HL-60 (cell line): ENCODE measurements at regions not wholly inside any gene's neighbourhood (a gene's known extent, or its start where the extent isn't known, plus 50 kb on each side); places are given as distances from the start of the nearest gene placed in this dataset.

Source experiments
- DNase-seq, 2 experiments: peaks; one replicate each; pipeline ENCODE4 v3.0.0-alpha.2; 2010 to 2020; ENCODE audit warnings: low read depth in 1 of 2, low spot score in 1 of 2
- H3K27ac ChIP-seq: fragments of 250-450 bp; sonication (Bioruptor Pico); replicated peaks from 2 replicates; pipeline ENCODE4 v1.5.1; 2020; ENCODE audit warnings: mild to moderate bottlenecking, moderate library complexity
- H3K27me3 ChIP-seq: fragments of 250-450 bp; sonication (Bioruptor Pico); 2 replicates; pipeline ENCODE4 v1.5.1; 2021; ENCODE audit warnings: mild to moderate bottlenecking, moderate library complexity; ENCODE audit not compliant: insufficient read depth, poor library complexity, severe bottlenecking
- H3K4me3 ChIP-seq: replicated peaks from 2 replicates; pipeline ENCODE4 v1.5.1; 2011; ENCODE audit warnings: mild to moderate bottlenecking, control low read depth, low read length; ENCODE audit not compliant: insufficient read depth
- CTCF ChIP-seq: IDR thresholded peaks from one replicate; pipeline ENCODE4 v1.5.1; 2011; ENCODE audit warnings: low read length, control low read depth, inconsistent platforms; ENCODE audit not compliant: insufficient read depth
- GABPA ChIP-seq: IDR thresholded peaks from 2 replicates; pipeline ENCODE4 v1.6.1; 2012; ENCODE audit warnings: low read depth
- POLR2AphosphoS5 ChIP-seq: IDR thresholded peaks from 2 replicates; pipeline ENCODE4 v1.6.1; 2012; ENCODE audit warnings: low read depth
- REST ChIP-seq: IDR thresholded peaks from 2 replicates; pipeline ENCODE4 v1.6.1; 2012; ENCODE audit warnings: low read depth; ENCODE audit not compliant: insufficient replicate concordance
- SPI1 ChIP-seq: IDR thresholded peaks from 2 replicates; pipeline ENCODE4 v1.6.1; 2012; ENCODE audit warnings: low read depth, mild to moderate bottlenecking, borderline replicate concordance

- Histone ChIP-seq H3K27me3 (no peaks in the 10 kb centered on the region), H3K4me3 (no peak overlapping the region), H3K27ac (no peak overlapping the region)
- no peak for TF ChIP-seq GABPA
- no peak for TF ChIP-seq SPI1
- no peak for TF ChIP-seq POLR2AphosphoS5
- TF ChIP-seq CTCF = no peak
- TF ChIP-seq REST = no peak
- no peak for DNase-seq
Measured at GRCh38 chr3:177594096-177594495, 396.8 kb upstream of the TBL1XR1 start.

- DNase-seq = no peak
- Histone ChIP-seq H3K4me3 (no peak overlapping the region), H3K27ac (no peak overlapping the region), H3K27me3 (no peaks in the 10 kb centered on the region)
- TF ChIP-seq REST (no peak), SPI1 (no peak), CTCF (no peak), GABPA (no peak), POLR2AphosphoS5 (no peak)
Measured at GRCh38 chr3:177595530-177596188, 398.4 kb upstream of the TBL1XR1 start.

GRCh38 chr3:177596248-177596815 is 399.1 kb upstream of the TBL1XR1 start:
- H3K27ac ChIP-seq = no peak overlapping the region
- no peak for TF ChIP-seq POLR2AphosphoS5
- TF ChIP-seq SPI1 = no peak
- TF ChIP-seq GABPA = no peak
- no peak for TF ChIP-seq CTCF
- TF ChIP-seq REST = no peak
- DNase-seq = no peak
- no peak overlapping the region for H3K4me3 ChIP-seq
- no peaks in the 10 kb centered on the region for H3K27me3 ChIP-seq
